ENCODE measurements at regions not wholly inside any gene's neighbourhood (a gene's known extent, or its start where the extent isn't known, plus 50 kb on each side); places are given as distances from the start of the nearest gene placed in this dataset.

- no peak for TF ChIP-seq POLR2A (IDR thresholded peaks at IDR 0.05; ENCODE audit: low read depth, low read length)
- TF ChIP-seq POLR2AphosphoS5 (IDR thresholded peaks at IDR 0.05; ENCODE audit: low read depth, low read length), result no peak
- no peak for TF ChIP-seq TAF1 (IDR thresholded peaks at IDR 0.05; ENCODE audit: low read depth, low read length)
- no peak for TF ChIP-seq POU2F2 (IDR thresholded peaks at IDR 0.05; ENCODE audit: low read depth, low read length)
- no peak for TF ChIP-seq SPI1 (IDR thresholded peaks at IDR 0.05; ENCODE audit: low read depth, low read length)
- TF ChIP-seq PAX5 (IDR thresholded peaks at IDR 0.05; ENCODE audit: insufficient read depth, low read length, severe bottlenecking), result no peak
These were observed 77.4 kb upstream of the GPR12 start for GRCh38 chr13:26837997-26838396.
